Astrocyte of the cerebellum (primary cell): ENCODE measurements at regions not wholly inside any gene's neighbourhood (a gene's known extent, or its start where the extent isn't known, plus 50 kb on each side); places are given as distances from the start of the nearest gene placed in this dataset.

Source experiments
- DNase-seq: peaks from one replicate; pipeline ENCODE4 v3.0.0-alpha.2; 2011; ENCODE audit warnings: low read depth
- H3K4me3 ChIP-seq: 2 replicates; pipeline ENCODE4 v1.5.1; 2011; ENCODE audit warnings: mild to moderate bottlenecking, low read depth, low read length, moderate library complexity
- CTCF ChIP-seq: IDR thresholded peaks from 2 replicates; pipeline ENCODE4 v1.5.1; 2012; ENCODE audit warnings: low read length, low read depth, moderate library complexity, mild to moderate bottlenecking; ENCODE audit errors: missing control alignments
- in situ Hi-C: cut with HindIII; loops from 2 replicates; pipeline ENCODE4 v1.10.0; 2017; ENCODE audit warnings: low sequenced_read_pairs

DNA sequence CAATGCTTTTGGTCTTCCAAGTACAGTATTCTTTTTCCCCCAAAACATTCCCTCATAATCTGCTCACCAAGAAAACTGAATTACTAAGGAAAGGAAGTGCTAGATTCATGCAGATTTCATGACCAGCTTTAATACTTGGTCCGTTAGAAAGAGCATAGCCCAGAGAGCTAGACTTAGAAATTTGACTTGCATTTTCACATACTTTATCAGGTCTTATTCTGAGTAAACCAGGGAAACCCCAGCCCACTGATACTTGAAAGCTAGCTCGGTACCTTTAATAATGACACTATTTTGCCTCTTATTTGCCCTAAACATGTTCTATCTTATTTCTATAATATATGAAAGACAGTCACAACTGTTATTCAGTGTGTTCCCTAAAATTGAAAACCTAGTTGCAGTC lies 204.5 kb downstream of the TTLL7 start:
- TF ChIP-seq CTCF = no peak
- in situ Hi-C loops = no loop called here
- no peak for DNase-seq
- no peak overlapping the region for H3K4me3 ChIP-seq

GRCh38 chr1:83791821-83792437 lies 207.0 kb downstream of the TTLL7 start:
- DNase-seq = no peak
- TF ChIP-seq CTCF = no peak
- H3K4me3 ChIP-seq = no peak overlapping the region
- in situ Hi-C loops = no loop called here

GRCh38 chr1:83790446-83790845 lies 208.5 kb downstream of the TTLL7 start:
- no peak for TF ChIP-seq CTCF
- no peak overlapping the region for H3K4me3 ChIP-seq
- DNase-seq = no peak
- in situ Hi-C loops = no loop called here

- in situ Hi-C loops = no loop called here
- no peak for TF ChIP-seq CTCF
- H3K4me3 ChIP-seq = no peak overlapping the region
- no peak for DNase-seq
Observed at GRCh38 chr1:83787246-83787998, 211.5 kb downstream of the TTLL7 start.

GRCh38 chr1:83781667-83782066 lies 217.3 kb downstream of the TTLL7 start:
- H3K4me3 ChIP-seq = no peak overlapping the region
- no peak for DNase-seq
- in situ Hi-C loops = no loop called here
- no peak for TF ChIP-seq CTCF

GRCh38 chr1:83779565-83779964 lies 219.4 kb downstream of the TTLL7 start:
- TF ChIP-seq CTCF = no peak
- in situ Hi-C loops = no loop called here
- no peak for DNase-seq
- H3K4me3 ChIP-seq = no peak overlapping the region

GRCh38 chr1:83777758-83778101 lies 221.2 kb downstream of the TTLL7 start:
- TF ChIP-seq CTCF = no peak
- no peak for DNase-seq
- in situ Hi-C loops = no loop called here
- H3K4me3 ChIP-seq = no peak overlapping the region
